Uterus (tissue), 3 donors: ENCODE measurements at regions not wholly inside any gene's neighbourhood (a gene's known extent, or its start where the extent isn't known, plus 50 kb on each side); places are given as distances from the start of the nearest gene placed in this dataset.

Source experiments
- DNase-seq, 2 donors: peaks; one replicate each; pipeline ENCODE4 v3.0.0-alpha.2; 2019 to 2020
- H3K27ac ChIP-seq, 2 donors: fragments of 200-600 bp; sonication (generic); 1 replicate in 1 of 2; 2 replicates in 1 of 2; pipeline ENCODE4 v1.5.1; 2016 to 2018
- H3K27me3 ChIP-seq, 2 donors: fragments of 200-600 bp; sonication (generic); one replicate each; pipeline ENCODE4 v1.5.1; 2018 to 2019; ENCODE audit warnings: control low read depth in 1 of 2
- H3K36me3 ChIP-seq, 2 donors: fragments of 200-600 bp; sonication (generic); one replicate each; pipeline ENCODE4 v1.5.1; 2019; ENCODE audit warnings: control low read depth in 1 of 2
- H3K4me1 ChIP-seq, 2 donors: fragments of 200-600 bp; sonication (generic); one replicate each; pipeline ENCODE4 v1.5.1; 2018 to 2019; ENCODE audit warnings: control low read depth in 1 of 2
- H3K4me3 ChIP-seq, 2 donors: fragments of 200-600 bp; sonication (generic); 1 replicate in 1 of 2; 2 replicates in 1 of 2; pipeline ENCODE4 v1.5.1; 2018 to 2019; ENCODE audit warnings: mild to moderate bottlenecking in 1 of 2
- H3K9me3 ChIP-seq, 2 donors: fragments of 200-600 bp; sonication (generic); one replicate each; pipeline ENCODE4 v1.5.1; 2019; ENCODE audit warnings: control low read depth in 1 of 2
- POLR2A ChIP-seq, 2 donors: fragments of 450-650 bp; IDR thresholded peaks; one replicate each; pipeline ENCODE4 v1.6.1; 2016; ENCODE audit warnings: antibody characterized with exemption in 2 of 2, mild to moderate bottlenecking in 1 of 2, moderate library complexity in 1 of 2
- intact Hi-C: fragments of 100-400 bp; cut with DNase I; formaldehyde crosslinking; loops from one replicate; pipeline ENCODE4 v1.15.1; 2023; ENCODE audit warnings: low total_unique reads
- TF ChIP-seq, protein P1 (sequence below), 4 experiments: fragments of 200-600 bp in 2 of 4; fragments of 450-650 bp in 2 of 4; sonication (generic) in 2 of 4; IDR thresholded peaks; one replicate each; pipeline ENCODE4 v1.5.1; 2016 to 2019; ENCODE audit warnings: antibody characterized with exemption in 4 of 4, mild to moderate bottlenecking in 2 of 4, moderate library complexity in 1 of 4
- donor health status: DM: yes; HTN: yes; CAD: no.

DNA sequence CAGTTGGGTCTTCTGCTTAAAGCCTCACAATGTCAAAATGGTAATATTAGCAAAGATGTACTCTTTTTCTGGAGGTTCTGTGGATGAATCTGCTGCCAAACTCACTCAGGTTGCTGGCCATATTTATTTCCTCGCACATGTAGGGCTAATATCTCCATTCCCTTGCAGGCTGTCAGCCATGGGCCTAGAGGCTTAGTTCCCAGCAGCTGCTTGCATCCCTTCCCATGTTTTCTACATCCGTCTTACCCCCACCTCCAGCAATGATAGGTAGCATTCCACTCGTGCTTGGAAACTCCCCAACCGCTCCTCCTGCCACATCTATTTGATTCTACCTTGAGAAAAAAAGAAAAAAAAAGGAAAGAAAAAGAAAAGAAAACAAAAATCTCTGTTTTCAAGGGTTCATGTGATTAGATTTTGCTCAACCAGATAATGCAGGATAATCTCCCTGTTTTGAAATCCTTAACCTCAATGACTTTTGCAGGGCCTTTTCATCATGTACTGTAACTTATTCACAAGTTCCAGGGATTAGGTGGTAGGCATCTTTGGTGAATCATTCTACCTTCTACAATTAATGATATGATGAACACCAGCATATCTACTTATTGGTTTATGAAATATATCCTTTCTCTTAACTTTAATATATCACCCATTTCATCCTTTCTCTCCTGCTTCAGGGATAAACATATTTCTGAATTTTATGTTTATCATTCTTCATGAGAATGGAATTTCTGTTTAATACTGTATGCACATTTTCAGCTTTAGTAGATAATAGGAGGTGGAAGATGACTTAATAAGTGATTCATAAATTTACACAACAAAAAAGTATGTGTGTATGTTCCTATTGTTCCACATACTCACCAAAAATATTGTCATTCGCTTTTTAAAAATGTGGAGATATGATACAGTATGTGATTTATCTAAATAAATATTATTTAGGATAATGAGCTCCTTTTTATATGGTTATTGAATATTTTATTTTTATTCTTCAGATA lies 931.9 kb downstream of the SLITRK5 start:
- intact Hi-C loops: no loop called here
- no peak overlapping the region for H3K4me3 ChIP-seq
- no peak overlapping the region for H3K27ac ChIP-seq
- no peaks in the 10 kb centered on the region for H3K4me1 ChIP-seq
- TF ChIP-seq POLR2A (IDR thresholded peaks at IDR 0.05): no peak
- TF ChIP-seq, protein P1, sequence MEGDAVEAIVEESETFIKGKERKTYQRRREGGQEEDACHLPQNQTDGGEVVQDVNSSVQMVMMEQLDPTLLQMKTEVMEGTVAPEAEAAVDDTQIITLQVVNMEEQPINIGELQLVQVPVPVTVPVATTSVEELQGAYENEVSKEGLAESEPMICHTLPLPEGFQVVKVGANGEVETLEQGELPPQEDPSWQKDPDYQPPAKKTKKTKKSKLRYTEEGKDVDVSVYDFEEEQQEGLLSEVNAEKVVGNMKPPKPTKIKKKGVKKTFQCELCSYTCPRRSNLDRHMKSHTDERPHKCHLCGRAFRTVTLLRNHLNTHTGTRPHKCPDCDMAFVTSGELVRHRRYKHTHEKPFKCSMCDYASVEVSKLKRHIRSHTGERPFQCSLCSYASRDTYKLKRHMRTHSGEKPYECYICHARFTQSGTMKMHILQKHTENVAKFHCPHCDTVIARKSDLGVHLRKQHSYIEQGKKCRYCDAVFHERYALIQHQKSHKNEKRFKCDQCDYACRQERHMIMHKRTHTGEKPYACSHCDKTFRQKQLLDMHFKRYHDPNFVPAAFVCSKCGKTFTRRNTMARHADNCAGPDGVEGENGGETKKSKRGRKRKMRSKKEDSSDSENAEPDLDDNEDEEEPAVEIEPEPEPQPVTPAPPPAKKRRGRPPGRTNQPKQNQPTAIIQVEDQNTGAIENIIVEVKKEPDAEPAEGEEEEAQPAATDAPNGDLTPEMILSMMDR (IDR thresholded peaks at IDR 0.05): no peak
- no peaks in the 10 kb centered on the region for H3K9me3 ChIP-seq
- no peaks in the 10 kb centered on the region for H3K27me3 ChIP-seq
- DNase-seq: no peak
- H3K36me3 ChIP-seq: no peaks in the 10 kb centered on the region

DNA sequence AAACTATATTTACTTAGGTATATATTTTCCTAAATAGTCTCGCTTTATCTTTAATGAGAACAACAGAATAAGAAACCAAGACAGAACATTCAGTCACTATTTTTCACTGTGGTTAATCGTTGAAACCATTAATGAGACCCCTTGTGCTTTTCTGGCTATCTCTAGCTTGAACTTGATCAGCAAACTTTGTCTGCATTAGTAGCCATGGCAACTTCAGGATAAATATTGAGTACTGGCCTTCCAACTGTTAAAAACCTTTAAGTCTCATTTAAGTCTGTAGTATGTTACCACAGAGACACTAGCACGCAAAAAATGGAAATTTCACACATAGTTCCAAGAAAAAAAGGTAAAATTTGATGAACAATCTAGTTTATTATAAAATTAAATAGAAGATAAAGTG lies 946.0 kb downstream of the SLITRK5 start:
- no peak for TF ChIP-seq POLR2A (IDR thresholded peaks at IDR 0.05)
- TF ChIP-seq, protein P1 (IDR thresholded peaks at IDR 0.05): no peak
- no peaks in the 10 kb centered on the region for H3K36me3 ChIP-seq
- no peak for DNase-seq
- no peaks in the 10 kb centered on the region for H3K4me1 ChIP-seq
- intact Hi-C loops: no loop called here
- H3K27ac ChIP-seq: no peak overlapping the region
- H3K9me3 ChIP-seq: no peaks in the 10 kb centered on the region
- no peaks in the 10 kb centered on the region for H3K27me3 ChIP-seq
- no peak overlapping the region for H3K4me3 ChIP-seq

DNA sequence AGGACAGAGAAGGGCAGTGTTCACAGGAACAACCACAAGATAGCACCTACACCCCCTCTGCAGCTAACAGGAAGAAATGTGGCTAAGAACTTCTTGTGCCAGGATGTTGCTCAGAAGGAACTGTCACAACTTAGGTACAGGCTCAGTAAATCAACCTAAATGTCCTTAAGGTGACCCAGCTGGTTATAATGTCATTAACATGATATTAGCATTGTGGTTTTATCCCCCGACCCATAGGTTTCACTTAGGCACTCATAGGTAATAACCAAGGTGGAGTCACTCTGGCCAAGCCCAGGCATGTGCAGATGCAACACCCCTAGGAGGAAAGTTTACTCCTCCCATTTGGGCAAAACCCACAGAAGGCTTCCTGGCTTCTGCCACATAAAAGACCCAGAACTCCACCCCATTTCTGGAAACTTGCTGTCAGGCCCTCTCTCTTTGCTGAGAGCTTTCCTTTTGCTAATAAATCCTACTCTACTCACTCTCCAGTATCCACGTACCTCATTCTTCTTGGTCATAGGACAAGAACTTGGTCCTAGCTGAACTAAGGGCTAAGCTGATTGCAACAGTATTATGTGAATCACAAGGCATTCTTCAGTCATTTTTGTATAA lies 951.3 kb downstream of the SLITRK5 start:
- DNase-seq: no peak
- H3K27me3 ChIP-seq: no peaks in the 10 kb centered on the region
- no peak overlapping the region for H3K4me3 ChIP-seq
- no peak overlapping the region for H3K27ac ChIP-seq
- H3K4me1 ChIP-seq: no peaks in the 10 kb centered on the region
- H3K36me3 ChIP-seq: no peaks in the 10 kb centered on the region
- TF ChIP-seq, protein P1 (IDR thresholded peaks at IDR 0.05): no peak
- no peak for TF ChIP-seq POLR2A (IDR thresholded peaks at IDR 0.05)
- intact Hi-C loops: no loop called here
- no peaks in the 10 kb centered on the region for H3K9me3 ChIP-seq

DNA sequence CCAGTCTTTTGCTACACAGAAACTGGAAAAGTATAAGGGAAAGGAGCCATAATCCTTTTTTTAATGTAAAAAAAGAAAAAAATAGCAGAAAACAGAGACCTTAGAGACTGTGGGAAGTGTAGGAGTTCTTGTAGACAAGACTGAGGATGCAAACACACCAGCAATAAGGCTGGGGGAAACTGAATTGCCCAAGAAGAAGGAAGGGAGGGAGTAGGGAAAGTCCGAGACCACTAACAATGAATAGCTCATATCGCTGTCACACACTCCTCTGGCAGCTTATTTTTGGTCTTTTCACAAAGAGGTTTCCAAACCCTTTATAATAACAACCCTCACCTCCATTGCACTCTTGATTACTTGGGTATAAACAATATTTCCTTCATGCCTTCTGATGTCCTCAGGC lies 952.0 kb downstream of the SLITRK5 start:
- no peak for DNase-seq
- Histone ChIP-seq H3K9me3 (no peaks in the 10 kb centered on the region), H3K27ac (no peak overlapping the region), H3K36me3 (no peaks in the 10 kb centered on the region), H3K4me1 (no peaks in the 10 kb centered on the region), H3K27me3 (no peaks in the 10 kb centered on the region), H3K4me3 (no peak overlapping the region)
- TF ChIP-seq, protein P1 (IDR thresholded peaks at IDR 0.05): no peak
- TF ChIP-seq POLR2A (IDR thresholded peaks at IDR 0.05): no peak
- intact Hi-C loops: no loop called here

DNA sequence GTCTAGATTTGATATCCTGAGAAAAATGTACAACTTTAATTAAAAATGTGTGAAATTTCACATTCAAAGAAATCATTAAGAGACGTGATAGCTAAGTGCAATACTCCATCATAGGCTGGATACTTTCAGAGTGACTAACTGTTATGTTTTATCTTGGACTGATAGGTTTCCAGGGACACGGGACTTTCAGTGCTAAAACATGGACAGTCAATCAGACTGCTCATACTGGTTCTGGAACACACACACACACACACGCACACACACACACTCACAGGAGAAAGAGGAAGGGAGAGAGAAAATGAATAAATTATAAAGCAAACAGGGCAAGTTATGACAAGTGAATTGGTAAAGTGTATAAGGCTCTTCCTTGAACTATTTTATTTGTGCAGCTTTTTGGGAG lies 955.9 kb downstream of the SLITRK5 start:
- intact Hi-C loops: no loop called here
- no peak for TF ChIP-seq POLR2A (IDR thresholded peaks at IDR 0.05)
- TF ChIP-seq, protein P1 (IDR thresholded peaks at IDR 0.05): no peak
- DNase-seq: no peak
- no peaks in the 10 kb centered on the region for H3K4me1 ChIP-seq
- no peaks in the 10 kb centered on the region for H3K9me3 ChIP-seq
- no peaks in the 10 kb centered on the region for H3K27me3 ChIP-seq
- H3K36me3 ChIP-seq: no peaks in the 10 kb centered on the region
- H3K27ac ChIP-seq: no peak overlapping the region
- no peak overlapping the region for H3K4me3 ChIP-seq
